Fibroblast of skin of right biceps (primary cell): ENCODE measurements at regions not wholly inside any gene's neighbourhood (a gene's known extent, or its start where the extent isn't known, plus 50 kb on each side); places are given as distances from the start of the nearest gene placed in this dataset.

Source experiments
- DNase-seq: peaks from one replicate; pipeline ENCODE4 v3.0.0-alpha.2; 2013

- DNase-seq: no peak
Observed at GRCh38 chr12:102653406-102653805, 173.0 kb upstream of the IGF1 start.

GRCh38 chr12:102652645-102653313 lies 172.4 kb upstream of the IGF1 start:
- no peak for DNase-seq

DNA sequence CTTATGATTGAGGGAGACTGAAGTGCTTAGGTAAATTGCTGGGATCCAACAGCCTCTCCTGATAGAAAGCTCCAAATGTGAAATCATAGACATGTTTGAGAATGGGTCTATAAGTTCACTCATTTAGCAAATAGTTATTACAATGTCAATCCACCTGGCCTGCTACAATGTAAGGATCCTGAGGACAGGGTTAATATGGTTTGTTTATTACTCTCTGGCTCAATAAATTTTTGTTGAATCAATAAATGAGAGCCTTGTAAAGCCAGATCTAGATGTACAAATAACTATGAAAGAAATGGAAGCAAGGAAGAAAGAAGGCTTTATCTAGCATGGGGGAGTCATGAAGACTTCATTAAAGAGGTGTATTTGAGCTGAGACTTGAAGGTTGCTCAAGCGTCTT lies 165.6 kb upstream of the IGF1 start:
- DNase-seq: no peak

DNA sequence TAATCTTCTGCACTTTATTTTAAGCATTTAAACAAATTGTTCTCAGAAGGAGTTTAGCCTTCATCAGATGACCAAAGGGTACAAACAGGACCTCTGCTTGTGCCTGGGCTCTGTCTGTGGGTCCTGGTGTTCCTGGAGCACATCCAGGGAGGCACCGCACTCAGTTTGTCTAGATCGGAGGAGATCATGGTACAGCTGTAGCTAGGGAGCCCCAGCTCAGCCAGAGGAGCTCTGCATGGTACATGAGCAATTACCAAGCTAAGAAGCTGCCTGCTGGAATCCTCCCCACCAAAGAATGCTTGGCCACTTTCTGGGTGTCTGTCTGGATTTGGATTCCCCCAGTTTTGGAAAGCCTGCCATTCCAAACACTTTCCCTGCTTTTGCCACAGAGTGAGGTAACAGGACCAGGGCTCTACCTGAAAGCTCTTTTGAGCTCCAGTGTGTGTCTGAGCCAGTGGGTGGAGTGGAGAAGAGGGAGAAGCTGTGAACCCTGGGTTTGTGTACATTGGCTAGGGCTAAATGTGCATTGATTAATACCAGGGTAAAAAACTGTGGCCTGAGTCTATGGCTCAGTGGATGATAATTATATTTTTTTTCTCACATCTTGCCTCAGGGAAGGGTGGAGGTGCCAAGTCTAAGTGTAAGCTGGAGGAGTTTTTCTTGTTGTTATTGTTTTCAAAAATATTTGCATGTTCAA lies 163.7 kb upstream of the IGF1 start:
- no peak for DNase-seq

DNA sequence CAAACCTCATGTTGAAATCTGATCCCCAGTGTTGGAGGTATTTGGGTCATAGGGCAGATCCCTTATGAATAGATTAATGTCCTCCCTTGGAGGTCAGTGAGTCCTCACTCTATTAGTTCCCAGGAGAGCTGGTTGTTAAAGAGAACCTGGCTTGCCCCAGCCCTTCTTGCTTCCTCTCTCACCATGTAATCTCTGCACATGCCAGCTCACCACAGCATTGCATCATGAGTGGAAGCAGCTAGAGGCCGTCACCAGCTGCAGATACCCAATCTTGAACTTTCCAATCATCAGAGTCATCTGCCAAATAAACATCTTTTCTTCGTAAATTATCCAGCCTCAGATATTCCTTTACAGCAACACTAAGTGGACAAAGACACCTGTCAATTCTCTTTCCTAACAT lies 161.8 kb upstream of the IGF1 start:
- DNase-seq: peak; percentile 32

GRCh38 chr12:102640658-102641057 lies 160.3 kb upstream of the IGF1 start:
- peak; percentile 56 for DNase-seq

DNA sequence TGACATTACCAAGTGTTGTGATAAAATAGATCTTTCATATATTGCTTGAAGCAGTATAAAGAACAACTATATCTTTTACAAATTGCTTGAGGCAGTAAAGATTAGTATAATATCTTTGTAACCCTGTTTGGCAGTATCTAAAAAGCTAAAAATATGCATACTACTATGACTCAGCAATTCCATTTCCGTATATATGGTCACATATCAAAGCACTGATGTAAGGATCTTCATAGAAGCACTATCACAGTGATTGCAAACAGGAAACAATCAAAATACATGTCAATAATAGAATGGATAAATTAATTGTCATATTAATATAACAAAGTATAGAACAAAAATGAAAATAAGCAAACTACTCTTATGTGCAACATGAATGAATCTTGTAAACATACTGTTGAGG lies 158.4 kb upstream of the IGF1 start:
- peak; percentile 71 for DNase-seq

DNA sequence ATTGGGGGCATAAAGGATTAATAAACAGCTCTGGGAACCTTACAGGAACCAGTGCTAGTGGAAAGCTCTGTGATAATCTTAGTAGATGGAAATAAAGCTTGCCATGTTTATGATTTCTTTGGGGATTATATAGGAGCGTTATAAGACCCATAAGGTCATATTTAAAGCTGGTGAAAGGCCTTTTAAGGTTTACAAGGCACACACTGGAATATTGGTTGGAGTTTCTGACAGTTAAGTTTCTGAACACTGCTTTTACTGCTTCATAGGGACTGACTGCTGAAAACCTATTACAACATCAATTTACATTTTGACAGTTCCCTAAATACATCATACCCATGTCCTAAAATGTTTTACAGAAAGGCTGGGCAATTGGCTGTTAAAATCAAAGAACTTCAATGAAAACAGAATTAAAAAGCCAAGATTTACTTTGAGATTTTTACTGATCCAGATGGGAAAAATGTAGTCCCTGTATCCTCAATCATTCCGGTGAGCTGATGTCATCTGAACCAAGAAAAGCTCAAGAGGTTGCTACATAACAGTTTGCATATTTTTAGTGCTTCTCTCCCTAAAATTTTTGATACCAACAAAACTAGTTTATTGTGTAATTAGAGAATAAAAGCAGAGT lies 153.7 kb upstream of the IGF1 start:
- peak; percentile 88 for DNase-seq

- peak; percentile 93 for DNase-seq
Observed at GRCh38 chr12:102631274-102631673, 150.9 kb upstream of the IGF1 start.

DNA sequence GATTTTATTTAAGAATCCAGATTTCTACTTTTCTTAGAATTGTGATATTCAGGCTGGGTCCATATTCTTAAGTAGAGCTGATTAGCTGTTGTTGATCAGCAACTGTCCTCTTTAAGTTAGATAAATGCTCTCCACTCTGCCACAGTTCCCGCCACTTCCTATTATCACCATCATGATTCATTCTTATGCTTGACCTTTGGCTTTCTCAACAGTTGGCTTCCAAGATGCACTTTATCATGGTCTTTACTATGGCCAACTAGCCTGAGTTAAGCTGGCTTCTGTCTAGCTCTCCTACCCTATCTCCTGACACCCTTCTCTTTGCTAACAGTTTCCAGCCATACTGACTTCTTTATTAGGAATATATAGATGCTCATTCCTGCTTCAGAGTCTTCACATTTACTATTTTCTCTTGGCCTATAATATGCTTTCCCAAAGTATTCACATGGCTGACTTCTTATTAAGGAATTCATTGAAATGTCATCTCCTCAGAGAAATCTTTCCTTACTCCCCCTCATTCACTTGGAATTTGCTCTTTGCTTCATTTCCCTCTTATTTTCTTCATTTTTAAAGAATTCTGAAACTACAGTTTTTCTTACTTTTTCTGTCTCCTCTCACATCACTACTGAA lies 149.0 kb upstream of the IGF1 start:
- DNase-seq: peak; percentile 73

DNA sequence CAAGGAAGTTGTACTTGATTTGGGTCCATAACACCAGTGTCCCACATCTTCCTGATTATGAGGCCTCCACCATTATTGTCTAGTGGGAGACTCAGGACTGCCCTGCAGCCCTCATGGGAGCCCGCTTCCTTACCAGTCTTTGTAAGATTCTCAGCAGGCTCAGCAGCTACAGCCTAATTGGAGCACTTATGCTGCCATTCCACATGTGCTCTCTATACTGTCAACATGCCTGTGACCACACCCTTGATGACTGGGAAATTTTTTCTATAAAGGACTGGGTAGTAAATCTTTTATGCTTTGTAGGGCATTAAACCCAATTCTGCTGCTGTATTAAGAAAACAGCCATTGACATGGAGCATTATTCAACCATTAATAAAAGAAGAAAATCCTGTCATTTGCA lies 145.5 kb upstream of the IGF1 start:
- no peak for DNase-seq

DNA sequence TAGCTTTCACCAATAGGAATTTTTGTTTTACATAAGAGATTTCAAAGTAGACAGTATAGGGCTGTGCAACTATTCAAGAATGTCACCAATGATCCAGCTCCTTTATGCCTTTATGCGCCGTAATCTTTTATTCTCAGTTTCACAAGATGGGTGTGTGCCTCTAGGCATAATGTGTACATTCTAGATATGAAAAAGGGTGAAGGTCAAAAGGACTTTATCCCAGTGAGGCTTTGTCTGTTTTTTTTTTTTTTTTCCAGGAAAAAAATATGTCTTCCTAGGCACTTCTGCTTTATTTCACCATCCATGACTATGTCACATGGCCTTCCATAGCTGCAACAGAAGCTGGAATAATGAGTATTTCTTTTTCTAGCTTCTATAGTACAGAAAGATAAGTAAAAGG lies 142.3 kb upstream of the IGF1 start:
- no peak for DNase-seq

DNA sequence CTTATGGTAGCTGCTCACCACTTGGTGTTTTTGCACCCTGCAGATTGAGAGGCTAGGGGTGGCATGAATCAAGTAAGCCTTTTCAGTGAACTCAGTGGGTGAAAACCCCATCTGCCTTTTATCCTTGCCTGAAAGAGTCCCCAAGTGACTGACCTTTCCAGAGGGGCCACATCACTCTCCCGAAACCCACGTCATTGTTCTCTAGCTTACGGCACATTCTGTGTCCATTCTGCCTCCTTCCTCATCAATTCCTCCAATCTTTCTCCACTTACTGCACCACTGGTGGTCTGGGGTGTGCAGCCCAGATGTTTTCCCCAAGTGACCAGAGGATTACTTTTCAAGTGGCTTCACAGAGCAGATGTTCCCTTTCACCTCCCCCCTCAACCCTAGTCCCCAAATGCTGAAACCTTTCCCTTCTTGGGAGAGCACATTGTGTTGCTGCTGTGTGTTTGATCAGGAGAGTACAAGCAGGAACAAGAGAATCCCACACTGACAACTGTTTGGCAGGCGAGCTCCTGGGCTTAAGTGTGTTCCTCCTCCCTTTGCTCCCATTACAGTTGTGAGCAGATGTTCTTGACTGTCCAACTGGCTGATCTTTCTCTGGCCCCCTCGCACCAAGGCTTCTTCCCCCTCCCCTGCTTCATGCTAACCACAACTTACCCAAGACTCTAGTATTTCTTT lies 138.0 kb upstream of the IGF1 start:
- no peak for DNase-seq

GRCh38 chr12:102616692-102617091 lies 136.3 kb upstream of the IGF1 start:
- DNase-seq: no peak

DNA sequence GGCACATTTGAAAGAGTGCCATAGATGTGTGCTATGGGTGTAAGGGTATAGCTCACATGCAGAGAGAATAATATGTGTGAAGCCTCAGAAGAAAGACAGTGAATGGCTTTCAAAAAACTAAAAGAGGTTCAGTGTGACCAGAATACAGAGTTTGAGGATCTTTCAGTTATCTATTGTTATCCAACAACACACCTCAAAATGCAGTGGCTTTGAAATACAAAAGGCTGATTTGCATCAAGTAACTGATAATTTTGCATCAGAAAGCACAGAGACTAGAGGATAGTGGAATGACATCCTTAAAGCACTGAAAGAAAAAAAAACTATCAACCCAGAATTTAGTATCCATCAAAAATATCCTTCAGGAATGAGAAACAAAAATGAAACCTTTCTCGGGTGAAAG lies 131.6 kb upstream of the IGF1 start:
- no peak for DNase-seq

DNA sequence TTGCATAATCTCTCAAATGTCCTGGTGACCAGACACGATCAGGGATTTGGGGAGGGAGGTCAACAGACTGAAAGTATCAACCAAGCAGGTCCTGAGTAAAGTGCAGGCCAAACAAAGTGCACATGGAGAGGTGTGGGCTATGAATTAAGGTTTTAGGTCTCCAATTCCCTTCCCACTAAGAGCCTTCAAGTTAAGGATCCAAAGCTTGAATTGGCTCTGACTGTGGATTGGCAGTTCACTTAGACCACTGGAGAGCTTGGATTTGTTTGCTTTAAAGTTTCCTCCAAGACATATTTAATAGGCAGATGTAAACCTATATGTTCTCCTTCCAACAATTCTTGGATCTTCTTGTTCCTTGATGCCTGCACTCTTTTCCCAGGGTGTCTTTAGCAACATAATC lies 129.6 kb upstream of the IGF1 start:
- no peak for DNase-seq

GRCh38 chr12:102603021-102603420 lies 122.7 kb upstream of the IGF1 start:
- no peak for DNase-seq

GRCh38 chr12:102602521-102602920 lies 122.2 kb upstream of the IGF1 start:
- no peak for DNase-seq

DNA sequence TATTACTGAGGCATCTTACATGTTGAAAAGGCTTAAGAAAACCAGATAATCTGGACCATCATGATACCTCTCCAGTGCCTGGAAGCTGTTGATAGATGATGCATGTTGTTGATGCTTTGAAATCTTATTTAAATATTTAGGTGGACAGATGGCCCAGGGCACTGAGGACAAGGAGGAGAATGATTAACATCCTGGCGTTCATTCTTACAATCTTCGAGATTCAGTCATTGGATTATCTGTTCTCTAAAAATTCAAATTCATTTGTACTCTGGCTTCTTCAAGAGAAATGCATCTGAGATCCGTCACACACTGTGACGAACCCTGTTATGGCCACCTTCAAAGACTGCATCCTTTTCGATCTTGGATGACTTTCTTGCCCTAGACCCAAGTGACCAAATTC lies 121.3 kb upstream of the IGF1 start:
- no peak for DNase-seq

DNA sequence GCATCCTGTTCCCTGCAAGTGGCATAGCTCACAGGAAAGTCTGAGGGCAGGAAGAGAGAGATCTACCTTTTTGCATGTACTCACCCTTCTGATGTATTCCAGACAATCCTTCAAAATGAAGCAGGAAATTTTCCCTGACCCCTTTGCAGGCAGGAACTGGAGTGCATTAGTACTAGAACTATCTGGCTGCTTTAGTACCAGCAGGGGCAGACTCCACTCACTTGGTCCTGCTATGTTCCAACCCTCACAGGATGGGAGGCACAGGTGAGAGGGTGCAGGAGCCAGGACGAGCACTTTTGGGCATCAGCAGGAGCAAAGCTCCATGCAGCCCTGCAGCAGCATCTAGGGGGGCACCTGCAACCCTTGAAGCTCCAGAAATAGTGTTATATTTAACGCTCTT lies 116.3 kb upstream of the IGF1 start:
- DNase-seq: no peak

DNA sequence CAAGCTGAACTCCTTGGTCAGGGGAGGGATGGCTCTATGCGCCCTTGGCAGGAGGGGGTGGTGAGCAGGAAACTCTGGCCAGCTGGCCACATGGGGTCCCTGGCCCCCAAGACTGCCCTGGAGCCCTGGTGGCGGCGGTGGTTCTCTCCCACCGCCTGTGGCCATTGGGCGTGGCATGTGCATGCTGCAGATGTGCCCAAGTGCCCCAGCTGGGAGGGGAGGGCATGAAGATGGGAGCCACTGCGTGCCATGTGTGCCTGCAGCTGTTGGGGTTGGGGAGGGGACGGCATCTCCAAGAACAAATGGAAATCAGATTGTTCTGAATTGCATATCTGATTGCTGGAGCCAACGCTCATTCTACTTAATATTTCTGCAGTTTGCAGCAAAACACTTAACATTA lies 115.7 kb upstream of the IGF1 start:
- no peak for DNase-seq

DNA sequence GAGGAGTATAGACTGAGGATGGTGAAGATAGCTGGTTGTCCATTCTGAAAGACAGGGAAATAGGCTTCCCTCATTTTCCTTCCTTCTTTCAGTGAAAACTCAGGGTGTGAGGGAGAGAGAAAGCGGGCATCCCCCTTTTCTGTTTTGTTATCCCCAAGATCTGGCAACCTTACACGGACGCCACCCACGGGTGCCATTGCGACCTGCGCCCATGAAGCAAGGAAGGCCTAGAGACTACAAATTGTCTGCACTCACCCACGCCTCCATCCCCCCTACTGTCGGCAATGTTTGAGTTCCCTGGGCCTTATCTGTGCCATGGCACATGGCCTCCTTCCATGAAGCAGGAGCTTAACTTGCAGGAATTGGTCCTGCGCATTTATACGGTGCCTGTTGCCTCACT lies 115.0 kb upstream of the IGF1 start:
- no peak for DNase-seq

DNA sequence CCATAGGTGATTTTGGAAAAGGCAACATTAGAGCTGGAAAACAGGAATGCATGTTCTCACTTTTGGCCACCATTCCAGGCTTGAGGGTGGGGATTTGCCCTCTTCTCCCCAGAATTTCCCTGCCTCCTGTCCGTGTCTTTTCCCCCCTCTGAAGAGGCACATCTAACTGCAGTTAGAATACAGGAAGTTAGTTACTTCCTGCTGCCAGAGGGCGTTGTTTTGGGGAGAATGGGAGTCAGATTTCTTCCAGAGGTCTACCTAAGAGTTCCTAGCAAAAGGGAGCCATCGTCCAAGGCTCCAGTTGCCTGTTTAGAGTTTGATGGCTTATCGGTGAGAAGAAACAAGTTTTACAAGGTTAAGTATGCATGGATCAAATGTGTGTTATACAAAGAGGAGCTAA lies 112.8 kb upstream of the IGF1 start:
- no peak for DNase-seq
